Spleen (tissue), 11 donors: ENCODE measurements at regions not wholly inside any gene's neighbourhood (a gene's known extent, or its start where the extent isn't known, plus 50 kb on each side); places are given as distances from the start of the nearest gene placed in this dataset.

Experiments
- DNase-seq: peaks from one replicate; pipeline ENCODE4 v3.0.0-alpha.2; 2020
- H3K27ac ChIP-seq, 8 donors: fragments of 200-600 bp; sonication (generic) in 7 of 8; 1 replicate in 4 of 8; 2 replicates in 4 of 8; pipeline versions ENCODE4 v1.5.0 to v1.8.0; 2016 to 2021; ENCODE audit warnings: inconsistent platforms in 4 of 8, mild to moderate bottlenecking in 4 of 8, moderate library complexity in 1 of 8
- H3K27me3 ChIP-seq, 7 donors: fragments of 200-600 bp; sonication (generic) in 6 of 7; replicated peaks in 1 of 7; 1 replicate in 4 of 7; 2 replicates in 3 of 7; pipeline versions ENCODE4 v1.5.0 to v1.8.0; 2016 to 2021; ENCODE audit warnings: inconsistent platforms in 3 of 7, mild to moderate bottlenecking in 1 of 7
- H3K36me3 ChIP-seq, 6 donors: fragments of 200-600 bp; sonication (generic) in 5 of 6; 1 replicate in 4 of 6; 2 replicates in 2 of 6; pipeline versions ENCODE4 v1.5.0 to v1.8.0; 2016 to 2021; ENCODE audit warnings: inconsistent platforms in 2 of 6
- H3K4me1 ChIP-seq, 6 donors: fragments of 200-600 bp; sonication (generic) in 5 of 6; 1 replicate in 3 of 6; 2 replicates in 3 of 6; pipeline versions ENCODE4 v1.5.0 to v1.8.0; 2016 to 2021; ENCODE audit warnings: inconsistent platforms in 3 of 6
- H3K4me3 ChIP-seq, 8 donors: fragments of 200-600 bp; sonication (generic) in 7 of 8; 1 replicate in 4 of 8; 2 replicates in 4 of 8; pipeline versions ENCODE4 v1.5.0 to v1.8.0; 2016 to 2021; ENCODE audit warnings: inconsistent platforms in 4 of 8, mild to moderate bottlenecking in 4 of 8, moderate library complexity in 2 of 8
- H3K9me3 ChIP-seq, 8 donors: fragments of 200-600 bp; sonication (generic) in 7 of 8; 1 replicate in 4 of 8; 2 replicates in 4 of 8; pipeline versions ENCODE4 v1.5.0 to v1.8.0; 2016 to 2021; ENCODE audit warnings: inconsistent platforms in 4 of 8
- POLR2A ChIP-seq, 3 donors: fragments of 450-650 bp; IDR thresholded peaks; one replicate each; pipeline ENCODE4 v1.5.1; 2017; ENCODE audit warnings: antibody characterized with exemption in 3 of 3, mild to moderate bottlenecking in 1 of 3
- POLR2AphosphoS5 ChIP-seq, 3 donors: sonication (generic); formaldehyde crosslinking; IDR thresholded peaks; one replicate each; pipeline ENCODE4 v1.5.1; 2017; ENCODE audit warnings: antibody characterized with exemption in 3 of 3
- WGBS, 5 donors: extraction: QIAGEN DNeasy Blood & Tissue Kit in 3 of 5; methylation state at CpG; one replicate each; pipeline versions ENCODE4 v1.1.5 to v1.1.7; 2013 to 2018; 5-methylcytosine and 5-hydroxymethylcytosine counted together
- intact Hi-C: fragments of 100-400 bp; cut with DNase I; formaldehyde crosslinking; loops from one replicate; pipeline ENCODE4 v1.15.0; 2023; ENCODE audit warnings: low total_unique reads
- TF ChIP-seq, protein P1 (sequence below), 11 experiments: fragments of 200-600 bp in 7 of 11; fragments of 450-650 bp in 4 of 11; sonication (generic) in 4 of 11; IDR thresholded peaks in 8 of 11; conservative IDR thresholded peaks in 3 of 11; 1 replicate in 7 of 11; 2 replicates in 4 of 11; pipeline versions ENCODE4 v1.4.0 to v1.8.0; 2016 to 2021; ENCODE audit warnings: antibody characterized with exemption in 11 of 11, inconsistent platforms in 4 of 11, mild to moderate bottlenecking in 1 of 11
- donor health status: healthy with polysubstance abuse.
- donor health status: DM: no; HTN: no; CAD: no; lungs with moderate emphysema.
- donor health status: DM: no; HTN: no; CAD: no.
- donor health status: Bipolar disorder and iron deficiency.
- donor health status: healthy.
- donor health status: DM: no; HTN: no; CAD: no.
- donor health status: DM: yes; HTN: yes; CAD: no.

DNA sequence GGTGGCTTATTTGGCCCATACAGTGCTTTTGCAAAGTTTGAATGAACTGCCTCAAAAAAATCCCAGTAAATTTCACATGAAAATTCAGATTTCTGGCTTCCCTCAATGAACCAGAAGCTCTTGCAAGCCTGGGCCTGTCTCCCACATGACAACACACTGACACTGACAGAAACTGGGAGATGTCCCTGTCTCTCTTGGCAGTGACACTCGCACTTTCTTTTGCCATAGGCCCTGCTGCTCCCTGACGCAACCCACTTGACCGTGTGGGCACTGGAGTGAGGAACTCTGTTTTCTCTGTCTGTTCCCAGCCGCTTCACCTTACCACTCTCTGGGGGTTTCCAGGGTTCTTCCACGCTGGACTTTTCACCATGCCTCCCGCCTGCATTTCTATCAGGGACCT lies 524.5 kb downstream of the SHQ1 start:
- no peaks in the 10 kb centered on the region for H3K4me1 ChIP-seq
- peaks cover 0 to 2% (median 0%) of the 10 kb centered on the region in 7 donors for H3K27me3 ChIP-seq
- 79 to 89% (median 88%) methylated on average over 6 of the region's 6 CpGs for WGBS, 5 donors
- no peak for TF ChIP-seq POLR2AphosphoS5 (IDR thresholded peaks at IDR 0.05)
- TF ChIP-seq, protein P1, sequence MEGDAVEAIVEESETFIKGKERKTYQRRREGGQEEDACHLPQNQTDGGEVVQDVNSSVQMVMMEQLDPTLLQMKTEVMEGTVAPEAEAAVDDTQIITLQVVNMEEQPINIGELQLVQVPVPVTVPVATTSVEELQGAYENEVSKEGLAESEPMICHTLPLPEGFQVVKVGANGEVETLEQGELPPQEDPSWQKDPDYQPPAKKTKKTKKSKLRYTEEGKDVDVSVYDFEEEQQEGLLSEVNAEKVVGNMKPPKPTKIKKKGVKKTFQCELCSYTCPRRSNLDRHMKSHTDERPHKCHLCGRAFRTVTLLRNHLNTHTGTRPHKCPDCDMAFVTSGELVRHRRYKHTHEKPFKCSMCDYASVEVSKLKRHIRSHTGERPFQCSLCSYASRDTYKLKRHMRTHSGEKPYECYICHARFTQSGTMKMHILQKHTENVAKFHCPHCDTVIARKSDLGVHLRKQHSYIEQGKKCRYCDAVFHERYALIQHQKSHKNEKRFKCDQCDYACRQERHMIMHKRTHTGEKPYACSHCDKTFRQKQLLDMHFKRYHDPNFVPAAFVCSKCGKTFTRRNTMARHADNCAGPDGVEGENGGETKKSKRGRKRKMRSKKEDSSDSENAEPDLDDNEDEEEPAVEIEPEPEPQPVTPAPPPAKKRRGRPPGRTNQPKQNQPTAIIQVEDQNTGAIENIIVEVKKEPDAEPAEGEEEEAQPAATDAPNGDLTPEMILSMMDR (IDR thresholded peaks at IDR 0.05 in 8 of 11, conservative IDR thresholded peaks at IDR 0.05 in 3 of 11) = no peak
- no peak for TF ChIP-seq POLR2A (IDR thresholded peaks at IDR 0.05)
- H3K27ac ChIP-seq = no peak overlapping the region
- no peak overlapping the region for H3K4me3 ChIP-seq
- no peak for DNase-seq
- intact Hi-C loops = no loop called here
- H3K9me3 ChIP-seq = no peaks in the 10 kb centered on the region
- H3K36me3 ChIP-seq = no peaks in the 10 kb centered on the region

DNA sequence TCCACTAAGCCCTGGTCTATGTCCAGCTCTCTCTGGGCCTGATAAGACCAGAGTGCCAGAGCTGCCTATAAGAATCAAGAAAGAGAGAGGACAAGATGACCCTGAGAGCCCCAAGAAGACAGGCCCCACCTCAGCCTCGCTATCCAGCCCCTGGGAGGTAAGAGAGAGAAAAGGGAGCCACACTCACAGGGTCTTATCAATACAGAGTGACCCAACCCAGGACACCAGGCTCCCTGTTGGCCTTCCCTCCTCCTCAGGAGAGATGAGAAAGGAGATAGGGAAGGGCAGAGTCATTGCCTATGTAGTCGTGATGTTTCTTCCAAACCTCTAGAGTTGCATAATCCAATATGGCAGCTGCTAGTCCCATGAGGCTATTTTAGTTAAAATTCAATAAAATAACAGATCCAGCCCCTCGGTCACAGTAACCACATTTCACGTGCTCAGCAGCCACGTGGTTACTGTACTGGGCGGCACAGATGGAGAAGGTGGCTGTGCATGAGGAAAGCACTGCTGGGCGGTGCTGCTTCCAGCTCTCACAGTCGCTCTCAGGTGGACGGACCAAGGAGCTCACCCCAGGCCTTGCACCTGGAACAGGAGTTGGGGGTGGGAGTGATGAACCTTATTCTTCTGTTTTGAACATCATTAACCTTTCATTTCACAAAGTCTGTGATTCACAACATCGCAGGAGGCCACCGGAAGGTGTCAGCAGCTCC lies 525.8 kb downstream of the SHQ1 start:
- H3K4me3 ChIP-seq = no peak overlapping the region
- TF ChIP-seq POLR2A (IDR thresholded peaks at IDR 0.05) (no peak), POLR2AphosphoS5 (IDR thresholded peaks at IDR 0.05) (no peak)
- TF ChIP-seq, protein P1 (IDR thresholded peaks at IDR 0.05 in 8 of 11, conservative IDR thresholded peaks at IDR 0.05 in 3 of 11) = no peak
- intact Hi-C loops = no loop called here
- no peaks in the 10 kb centered on the region for H3K27me3 ChIP-seq
- H3K9me3 ChIP-seq = no peaks in the 10 kb centered on the region
- H3K4me1 ChIP-seq = no peaks in the 10 kb centered on the region
- 78 to 88% (median 86%) methylated on average over 11 of the region's 11 CpGs for WGBS, 5 donors
- H3K27ac ChIP-seq = no peak overlapping the region
- no peak for DNase-seq
- no peaks in the 10 kb centered on the region for H3K36me3 ChIP-seq

DNA sequence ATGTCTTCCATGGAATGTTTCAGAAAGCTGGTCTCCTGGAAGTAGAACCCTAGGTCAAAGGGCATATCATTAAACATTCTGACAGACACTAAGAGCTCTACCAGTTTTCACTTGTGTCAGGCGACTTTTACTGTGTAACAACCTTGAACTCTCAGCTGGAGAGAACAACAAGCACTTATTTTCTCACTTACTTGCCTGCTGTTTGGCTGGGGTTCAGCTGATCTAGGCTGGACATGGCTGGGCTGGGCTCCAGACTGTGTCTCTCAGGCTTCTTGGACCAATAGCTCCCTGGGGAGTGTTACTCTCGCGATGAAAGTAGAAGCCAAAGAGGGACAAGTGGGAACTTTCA lies 527.3 kb downstream of the SHQ1 start:
- no peak for TF ChIP-seq POLR2AphosphoS5 (IDR thresholded peaks at IDR 0.05)
- TF ChIP-seq, protein P1 (IDR thresholded peaks at IDR 0.05 in 8 of 11, conservative IDR thresholded peaks at IDR 0.05 in 3 of 11) = no peak
- no peak for TF ChIP-seq POLR2A (IDR thresholded peaks at IDR 0.05)

DNA sequence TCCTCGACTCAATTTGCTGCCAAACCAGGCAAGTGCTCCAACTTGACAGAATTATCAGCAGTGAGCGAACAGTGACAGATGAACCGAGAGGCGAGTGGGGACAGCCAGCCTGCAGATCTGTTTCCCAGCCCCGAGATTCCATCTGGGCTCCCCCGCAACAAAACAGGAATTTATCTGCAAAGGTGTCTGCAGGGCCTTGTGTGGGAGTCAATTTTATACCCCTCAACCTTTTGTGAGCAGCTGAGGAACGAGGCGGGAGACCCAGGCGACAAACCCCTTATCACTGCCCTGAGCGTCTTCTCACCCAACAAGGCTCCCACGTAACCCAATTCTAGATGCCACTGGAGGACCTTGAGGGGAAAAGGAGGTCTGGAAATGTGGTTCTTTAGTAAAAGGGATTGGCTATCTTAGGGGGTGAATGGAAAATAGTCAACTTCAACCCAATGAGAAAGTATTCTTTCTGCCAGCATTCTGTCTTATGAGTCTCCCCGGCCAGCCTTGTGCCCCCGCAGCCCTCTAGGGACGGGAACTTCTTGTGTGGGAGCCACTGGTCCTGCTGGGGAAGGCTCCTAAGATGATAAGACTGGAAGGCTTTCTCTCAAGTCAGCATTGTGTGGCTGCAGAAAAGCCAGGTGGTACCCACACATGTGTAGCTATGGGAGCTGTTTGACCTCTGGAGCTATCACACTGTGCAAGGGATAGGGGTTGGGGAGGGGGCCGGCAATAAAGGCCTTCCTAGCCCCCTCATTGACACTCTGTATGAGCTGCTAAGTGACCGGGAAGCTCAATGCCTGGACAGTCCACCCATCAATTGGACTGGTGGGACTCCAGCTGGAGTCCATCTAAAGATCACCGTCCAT lies 527.9 kb downstream of the SHQ1 start:
- H3K9me3 ChIP-seq = no peaks in the 10 kb centered on the region
- no peak for DNase-seq
- intact Hi-C loops = no loop called here
- H3K4me3 ChIP-seq = no peak overlapping the region
- 91 to 96% (median 92%) methylated on average over 17 of the region's 17 CpGs for WGBS, 5 donors
- no peak overlapping the region for H3K27ac ChIP-seq
- TF ChIP-seq, protein P1 (IDR thresholded peaks at IDR 0.05 in 8 of 11, conservative IDR thresholded peaks at IDR 0.05 in 3 of 11) = no peak
- TF ChIP-seq POLR2A (IDR thresholded peaks at IDR 0.05) = no peak
- TF ChIP-seq POLR2AphosphoS5 (IDR thresholded peaks at IDR 0.05) = no peak
- H3K4me1 ChIP-seq = peaks cover 0 to 15% (median 7%) of the 10 kb centered on the region in 6 donors
- no peaks in the 10 kb centered on the region for H3K27me3 ChIP-seq
- H3K36me3 ChIP-seq = no peaks in the 10 kb centered on the region

More for the DNA sequence above, 527.3 kb downstream of the SHQ1 start:
- Histone ChIP-seq H3K27ac (no peak overlapping the region), H3K4me1 (peaks cover 0 to 14% (median 7%) of the 10 kb centered on the region in 6 donors), H3K36me3 (no peaks in the 10 kb centered on the region), H3K4me3 (no peak overlapping the region), H3K27me3 (no peaks in the 10 kb centered on the region), H3K9me3 (no peaks in the 10 kb centered on the region)
- 64 to 74% (median 67%) methylated on average over 3 of the region's 3 CpGs for WGBS, 5 donors
- DNase-seq = no peak
- intact Hi-C loops = no loop called here
